ENCODE measurements at regions not wholly inside any gene's neighbourhood (a gene's known extent, or its start where the extent isn't known, plus 50 kb on each side); places are given as distances from the start of the nearest gene placed in this dataset.

DNA sequence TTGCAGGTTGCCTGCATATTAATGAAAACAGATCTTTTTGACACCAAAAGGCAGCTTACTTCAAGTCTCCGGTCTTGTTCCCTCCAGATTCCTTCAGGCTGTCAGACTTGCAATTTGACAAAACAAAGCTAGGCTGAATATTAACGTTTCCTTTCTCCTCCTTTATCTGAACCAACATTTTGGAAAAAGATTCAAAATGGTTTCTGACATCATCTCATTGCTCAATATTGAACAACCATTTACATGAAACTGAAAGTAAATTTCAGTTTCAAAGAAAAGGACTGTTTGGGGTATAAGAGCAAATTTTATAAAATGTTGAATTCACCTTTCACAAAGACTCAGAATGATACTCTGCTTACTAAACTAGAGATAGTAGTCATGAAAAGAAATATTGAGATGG is 521.8 kb downstream of the KCNJ2 start:
- intact Hi-C loops (cut with micrococcal nuclease; ENCODE audit: unreplicated experiment) = no loop called here
- H3K36me3 ChIP-seq (ENCODE audit: control insufficient read depth, insufficient read depth, low read length) = no peaks in the 10 kb centered on the region
- in situ Hi-C loops (cut with HindIII; ENCODE audit: low pct_unique_long_range_greater_than_20kb, low sequenced_read_pairs) = no loop called here
- no peak for DNase-seq (ENCODE audit: low read depth, low spot score)
- POLR2A ChIA-PET = no interaction called here
- ATAC-seq = no peak
- CTCF ChIA-PET = no interaction called here
- no peak for TF ChIP-seq TCF7L2 (IDR thresholded peaks at IDR 0.05; ENCODE audit: low read depth, low read length)
- no peak for TF ChIP-seq CTCF (IDR thresholded peaks at IDR 0.05)
- no peak for TF ChIP-seq SIN3A (IDR thresholded peaks at IDR 0.05; ENCODE audit: borderline replicate concordance, insufficient read depth, low read depth, low read length)
- TF ChIP-seq POLR2AphosphoS5 (IDR thresholded peaks at IDR 0.05; ENCODE audit: low read depth, low read length) = no peak
- no peak for TF ChIP-seq REST (IDR thresholded peaks at IDR 0.05; ENCODE audit: insufficient read depth in 1 of 2, low read depth in 2 of 2, low read length in 1 of 2)
- H3K9me3 ChIP-seq (ENCODE audit: control insufficient read depth, insufficient read depth, low read depth, low read length) = no peaks in the 10 kb centered on the region
- no peaks in the 10 kb centered on the region for H3K27me3 ChIP-seq (ENCODE audit: control insufficient read depth, insufficient read depth, low read length)
- no TSS peak for BruUV-seq (replicated peaks)
- no peaks in the 10 kb centered on the region for H3K4me1 ChIP-seq (ENCODE audit: control insufficient read depth, insufficient read depth, low read length)
- H3K27ac ChIP-seq (ENCODE audit: low read length) = no peak overlapping the region
- H3K4me3 ChIP-seq (ENCODE audit: low read depth in 2 of 2, low read length in 2 of 2) = no peak overlapping the region

GRCh38 chr17:70699408-70699807 is 530.1 kb downstream of the KCNJ2 start:
- Histone ChIP-seq H3K27ac (ENCODE audit: low read length) (no peak overlapping the region), H3K36me3 (ENCODE audit: control insufficient read depth, insufficient read depth, low read length) (no peaks in the 10 kb centered on the region), H3K4me1 (ENCODE audit: control insufficient read depth, insufficient read depth, low read length) (no peaks in the 10 kb centered on the region), H3K4me3 (ENCODE audit: low read depth in 2 of 2, low read length in 2 of 2) (no peak overlapping the region), H3K27me3 (ENCODE audit: control insufficient read depth, insufficient read depth, low read length) (no peaks in the 10 kb centered on the region), H3K9me3 (ENCODE audit: control insufficient read depth, insufficient read depth, low read depth, low read length) (no peaks in the 10 kb centered on the region)
- ChIA-PET CTCF (no interaction called here), POLR2A (interaction anchor here (0.5 kb wide), 1 partner anchor 23 kb away, joined by 3 read pairs; no protein-coding TSS in a partner anchor)
- in situ Hi-C loops (cut with HindIII; ENCODE audit: low pct_unique_long_range_greater_than_20kb, low sequenced_read_pairs) (no loop called here), intact Hi-C loops (cut with micrococcal nuclease; ENCODE audit: unreplicated experiment) (no loop called here)
- BruUV-seq (replicated peaks) = no TSS peak
- no peak for DNase-seq (ENCODE audit: low read depth, low spot score)
- TF ChIP-seq CTCF (IDR thresholded peaks at IDR 0.05) (no peak), REST (IDR thresholded peaks at IDR 0.05; ENCODE audit: insufficient read depth in 1 of 2, low read depth in 2 of 2, low read length in 1 of 2) (no peak), SIN3A (IDR thresholded peaks at IDR 0.05; ENCODE audit: borderline replicate concordance, insufficient read depth, low read depth, low read length) (no peak), POLR2AphosphoS5 (IDR thresholded peaks at IDR 0.05; ENCODE audit: low read depth, low read length) (no peak), TCF7L2 (IDR thresholded peaks at IDR 0.05; ENCODE audit: low read depth, low read length) (no peak)
- no peak for ATAC-seq

Measured in Panc1 (cell line).